ENCODE measurements at regions not wholly inside any gene's neighbourhood (a gene's known extent, or its start where the extent isn't known, plus 50 kb on each side); places are given as distances from the start of the nearest gene placed in this dataset.

DNA sequence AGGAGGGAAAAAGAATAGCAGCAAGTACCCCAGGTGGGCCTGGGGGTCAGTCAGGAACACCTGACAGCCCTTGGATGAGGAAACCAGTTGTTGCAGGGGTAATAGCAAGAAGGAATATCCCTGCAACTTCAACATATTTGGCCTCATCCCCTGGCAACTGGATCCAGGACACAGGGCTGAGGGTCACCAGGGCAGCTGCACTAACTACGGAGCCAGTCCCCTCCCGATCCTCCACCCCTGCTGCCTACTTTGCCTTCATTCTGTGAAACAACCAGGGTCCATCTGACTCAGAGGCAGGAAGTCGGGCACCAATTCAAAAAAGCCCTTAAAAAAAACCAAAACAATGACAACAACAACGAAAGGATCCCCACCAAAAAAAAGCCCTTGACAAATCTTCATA is 52.9 kb downstream of the FRMPD3 start:
- Histone ChIP-seq H3K27ac (ENCODE audit: low read depth, low read length) (no peak overlapping the region), H3K27me3 (ENCODE audit: control insufficient read depth, insufficient read depth, low read length) (peaks cover 50% of the 10 kb centered on the region), H3K9me3 (ENCODE audit: control insufficient read depth, insufficient read depth, low read length) (no peaks in the 10 kb centered on the region), H3K9ac (ENCODE audit: low read depth, low read length) (no peak overlapping the region), H3K4me1 (ENCODE audit: control insufficient read depth, insufficient read depth, low read length) (peaks cover 12% of the 10 kb centered on the region), H3K36me3 (ENCODE audit: control insufficient read depth, insufficient read depth, low read length) (no peaks in the 10 kb centered on the region), H3K4me3 (ENCODE audit: low read depth, low read length) (no peak overlapping the region)

DNA sequence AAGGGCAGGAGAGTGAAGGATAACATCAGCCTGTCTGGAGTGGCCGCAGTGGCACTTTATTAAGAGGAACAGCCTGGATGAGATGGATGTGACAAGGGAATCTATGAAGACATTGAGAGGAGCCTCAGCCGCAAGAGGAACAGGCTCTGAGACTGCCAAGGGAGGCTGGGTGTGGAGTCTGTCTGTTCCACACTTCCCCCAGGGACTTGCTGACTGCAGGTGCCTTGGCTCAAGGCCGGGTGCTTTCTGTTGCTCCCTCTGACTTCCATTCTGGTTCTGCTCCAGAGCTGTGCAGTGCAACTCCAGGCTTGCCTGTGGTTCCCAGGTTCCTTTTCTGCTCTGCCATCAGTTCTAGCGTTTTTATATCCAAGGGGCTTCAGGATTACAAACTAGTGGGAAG is 54.6 kb downstream of the FRMPD3 start:
- no peak overlapping the region for H3K4me3 ChIP-seq (ENCODE audit: low read depth, low read length)
- H3K36me3 ChIP-seq (ENCODE audit: control insufficient read depth, insufficient read depth, low read length): no peaks in the 10 kb centered on the region
- peaks cover 56% of the 10 kb centered on the region for H3K27me3 ChIP-seq (ENCODE audit: control insufficient read depth, insufficient read depth, low read length)
- peaks cover 12% of the 10 kb centered on the region for H3K4me1 ChIP-seq (ENCODE audit: control insufficient read depth, insufficient read depth, low read length)
- H3K27ac ChIP-seq (ENCODE audit: low read depth, low read length): no peak overlapping the region
- no peak overlapping the region for H3K9ac ChIP-seq (ENCODE audit: low read depth, low read length)
- no peaks in the 10 kb centered on the region for H3K9me3 ChIP-seq (ENCODE audit: control insufficient read depth, insufficient read depth, low read length)

DNA sequence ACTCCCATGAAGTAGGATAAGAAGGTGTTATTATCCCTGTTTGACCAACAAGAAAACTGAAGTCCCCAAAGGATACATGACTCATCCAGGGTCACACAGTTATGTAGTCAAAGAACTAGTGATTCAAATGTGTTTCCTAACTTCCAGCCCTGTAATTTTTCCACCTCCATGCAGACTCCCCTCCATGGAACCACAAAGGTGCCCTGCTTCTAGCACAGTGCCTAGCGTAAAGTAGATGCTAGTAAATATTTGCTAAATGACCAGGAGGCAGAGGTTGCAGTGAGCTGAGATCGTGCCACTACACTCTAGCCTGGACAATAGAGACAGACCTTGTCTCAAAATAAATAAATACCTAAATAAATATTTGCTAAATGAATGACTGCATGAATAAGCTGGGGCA is 55.8 kb downstream of the FRMPD3 start:
- no peak overlapping the region for H3K9ac ChIP-seq (ENCODE audit: low read depth, low read length)
- H3K36me3 ChIP-seq (ENCODE audit: control insufficient read depth, insufficient read depth, low read length): no peaks in the 10 kb centered on the region
- H3K4me1 ChIP-seq (ENCODE audit: control insufficient read depth, insufficient read depth, low read length): peaks cover 12% of the 10 kb centered on the region
- H3K27ac ChIP-seq (ENCODE audit: low read depth, low read length): no peak overlapping the region
- no peak overlapping the region for H3K4me3 ChIP-seq (ENCODE audit: low read depth, low read length)
- H3K9me3 ChIP-seq (ENCODE audit: control insufficient read depth, insufficient read depth, low read length): no peaks in the 10 kb centered on the region
- H3K27me3 ChIP-seq (ENCODE audit: control insufficient read depth, insufficient read depth, low read length): peaks cover 61% of the 10 kb centered on the region

DNA sequence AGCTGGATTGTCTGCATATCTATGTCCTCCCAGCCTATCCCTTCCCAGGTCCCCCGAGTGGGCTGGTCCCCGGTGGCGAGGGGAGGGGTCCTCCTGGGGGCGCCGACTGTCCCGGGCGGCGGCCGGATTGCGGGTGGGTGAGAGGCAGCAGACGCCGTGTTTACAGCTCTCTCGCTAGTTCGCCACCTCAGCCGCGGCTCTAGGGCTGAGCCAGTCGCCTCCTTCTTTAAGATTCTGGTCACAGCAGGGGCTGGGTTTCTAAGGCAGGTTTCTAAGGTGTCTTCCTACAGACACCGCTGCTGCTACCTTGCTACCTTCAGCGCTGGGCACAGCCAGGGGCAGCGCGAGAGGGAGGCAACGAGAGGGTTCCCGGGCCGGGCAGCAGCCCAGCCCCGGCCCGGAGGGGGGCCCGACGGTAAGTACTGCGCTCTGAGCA is 57.2 kb downstream of the FRMPD3 start:
- Histone ChIP-seq H3K4me1 (ENCODE audit: control insufficient read depth, insufficient read depth, low read length) (peaks cover 11% of the 10 kb centered on the region), H3K27me3 (ENCODE audit: control insufficient read depth, insufficient read depth, low read length) (peaks cover 61% of the 10 kb centered on the region), H3K9ac (ENCODE audit: low read depth, low read length) (no peak overlapping the region)

DNA sequence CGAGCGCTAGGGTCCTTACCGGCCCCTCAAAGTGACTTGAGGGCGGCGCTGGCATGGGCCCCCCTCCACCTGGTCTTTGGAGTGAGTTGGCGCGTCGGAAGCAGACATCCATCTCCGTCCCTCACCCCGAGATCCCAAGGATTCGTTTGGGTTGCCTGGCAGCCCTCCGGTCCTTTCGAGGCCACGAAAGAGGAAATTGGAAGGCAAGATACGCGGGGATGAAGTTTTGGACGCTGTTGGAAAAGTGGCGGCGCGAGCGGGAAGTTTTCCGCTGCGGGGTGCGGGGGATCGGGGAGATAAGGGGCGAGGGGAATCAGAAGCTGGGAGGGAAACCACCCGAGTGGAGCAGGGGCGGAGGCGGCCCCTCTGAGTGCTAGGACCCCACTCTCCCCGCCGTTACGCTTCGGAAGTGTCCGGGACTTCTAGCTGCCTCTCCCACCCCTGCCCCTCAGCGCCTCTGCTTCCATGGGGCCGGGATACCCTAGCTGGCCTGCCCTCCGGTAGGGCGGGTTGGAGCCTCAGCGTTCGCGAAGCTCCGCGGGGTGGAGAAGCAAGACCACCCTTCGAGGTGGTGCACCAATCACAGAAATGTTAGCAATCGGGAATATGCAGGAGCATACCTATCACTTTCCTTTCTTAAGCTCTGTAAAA is 57.8 kb downstream of the FRMPD3 start:
- peaks cover 5% of the 10 kb centered on the region for H3K4me1 ChIP-seq (ENCODE audit: control insufficient read depth, insufficient read depth, low read length)
- H3K9me3 ChIP-seq (ENCODE audit: control insufficient read depth, insufficient read depth, low read length): no peaks in the 10 kb centered on the region
- H3K4me3 ChIP-seq (ENCODE audit: low read depth, low read length): peak overlapping the region; percentile 43
- H3K27me3 ChIP-seq (ENCODE audit: control insufficient read depth, insufficient read depth, low read length): peaks cover 61% of the 10 kb centered on the region
- H3K36me3 ChIP-seq (ENCODE audit: control insufficient read depth, insufficient read depth, low read length): no peaks in the 10 kb centered on the region
- no peak overlapping the region for H3K27ac ChIP-seq (ENCODE audit: low read depth, low read length)
- no peak overlapping the region for H3K9ac ChIP-seq (ENCODE audit: low read depth, low read length)

More for the DNA sequence above, 57.2 kb downstream of the FRMPD3 start:
- no peak overlapping the region for H3K27ac ChIP-seq (ENCODE audit: low read depth, low read length)
- H3K4me3 ChIP-seq (ENCODE audit: low read depth, low read length): peak overlapping the region; percentile 43; the same call in 1 of the 2 replicates
- H3K36me3 ChIP-seq (ENCODE audit: control insufficient read depth, insufficient read depth, low read length): no peaks in the 10 kb centered on the region
- H3K9me3 ChIP-seq (ENCODE audit: control insufficient read depth, insufficient read depth, low read length): no peaks in the 10 kb centered on the region

DNA sequence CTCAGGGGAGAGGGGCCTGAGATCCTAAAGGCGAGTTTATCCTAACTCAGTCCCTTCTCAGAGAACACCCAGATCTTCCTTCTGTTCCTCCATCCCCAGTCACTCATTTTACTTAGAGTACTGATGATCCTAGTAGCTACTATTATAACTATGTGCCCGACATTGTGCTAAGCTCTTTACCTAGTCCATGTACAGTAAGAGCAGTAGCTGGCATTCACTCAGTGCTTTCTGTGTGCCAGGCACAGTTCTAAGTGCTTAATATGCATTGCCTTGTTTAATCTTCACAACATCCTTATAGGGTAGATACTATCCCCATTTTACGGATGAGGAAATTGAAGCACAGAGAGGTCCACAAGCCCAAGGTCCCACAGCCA is 58.3 kb downstream of the FRMPD3 start:
- peaks cover 61% of the 10 kb centered on the region for H3K27me3 ChIP-seq (ENCODE audit: control insufficient read depth, insufficient read depth, low read length)
- H3K4me3 ChIP-seq (ENCODE audit: low read depth, low read length): peak overlapping the region; percentile 43
- no peaks in the 10 kb centered on the region; the same call in 1 of the 2 replicates for H3K4me1 ChIP-seq (ENCODE audit: control insufficient read depth, insufficient read depth, low read length)
- H3K36me3 ChIP-seq (ENCODE audit: control insufficient read depth, insufficient read depth, low read length): no peaks in the 10 kb centered on the region
- H3K9ac ChIP-seq (ENCODE audit: low read depth, low read length): no peak overlapping the region
- H3K9me3 ChIP-seq (ENCODE audit: control insufficient read depth, insufficient read depth, low read length): no peaks in the 10 kb centered on the region
- H3K27ac ChIP-seq (ENCODE audit: low read depth, low read length): no peak overlapping the region

DNA sequence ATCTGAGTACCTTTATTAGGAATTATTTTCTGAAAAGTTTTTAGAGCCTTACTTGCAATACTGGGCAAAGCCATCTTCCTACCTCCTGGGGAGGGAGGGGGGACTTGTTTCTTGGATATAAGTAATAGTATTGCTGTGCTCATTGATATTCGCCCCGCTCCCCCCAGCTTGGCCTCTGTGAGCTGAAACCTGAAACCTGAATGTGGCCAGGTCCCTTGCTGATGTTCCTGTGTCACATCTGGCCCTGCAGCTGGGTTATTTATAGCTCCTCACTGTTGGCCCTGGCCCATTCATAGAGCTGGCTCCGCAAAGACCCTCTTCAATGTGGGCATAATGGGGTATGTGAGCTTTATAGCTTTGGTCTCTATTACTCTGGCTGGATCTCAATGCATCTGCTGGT is 59.5 kb downstream of the FRMPD3 start:
- Histone ChIP-seq H3K36me3 (ENCODE audit: control insufficient read depth, insufficient read depth, low read length) (no peaks in the 10 kb centered on the region), H3K27ac (ENCODE audit: low read depth, low read length) (no peak overlapping the region), H3K9ac (ENCODE audit: low read depth, low read length) (no peak overlapping the region), H3K9me3 (ENCODE audit: control insufficient read depth, insufficient read depth, low read length) (no peaks in the 10 kb centered on the region), H3K4me1 (ENCODE audit: control insufficient read depth, insufficient read depth, low read length) (no peaks in the 10 kb centered on the region), H3K27me3 (ENCODE audit: control insufficient read depth, insufficient read depth, low read length) (peaks cover 56% of the 10 kb centered on the region), H3K4me3 (ENCODE audit: low read depth, low read length) (no peak overlapping the region)

DNA sequence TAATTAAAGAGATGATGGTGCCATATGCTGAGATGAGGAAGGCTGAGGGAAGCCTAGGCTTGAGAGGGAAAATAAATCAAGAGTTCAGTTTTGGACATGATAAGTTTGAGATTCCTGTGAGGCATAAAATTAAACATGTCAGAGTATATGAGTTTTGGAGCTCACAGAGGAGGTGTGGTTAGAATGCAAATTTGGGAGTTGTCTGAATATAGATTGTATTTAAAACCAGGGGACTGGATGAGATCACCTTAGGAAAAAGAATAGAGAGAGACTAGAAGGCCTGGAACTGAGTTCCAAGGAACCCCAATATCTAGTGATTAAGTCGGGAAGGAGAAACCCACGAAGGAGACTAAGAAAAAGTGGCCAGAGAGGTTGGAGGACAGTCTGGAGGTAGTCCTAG is 65.5 kb downstream of the FRMPD3 start:
- no peaks in the 10 kb centered on the region for H3K36me3 ChIP-seq (ENCODE audit: control insufficient read depth, insufficient read depth, low read length)
- no peaks in the 10 kb centered on the region for H3K9me3 ChIP-seq (ENCODE audit: control insufficient read depth, insufficient read depth, low read length)
- H3K27ac ChIP-seq (ENCODE audit: low read depth, low read length): no peak overlapping the region
- no peak overlapping the region for H3K9ac ChIP-seq (ENCODE audit: low read depth, low read length)
- peaks cover 6% of the 10 kb centered on the region; the same call in 1 of the 2 replicates for H3K27me3 ChIP-seq (ENCODE audit: control insufficient read depth, insufficient read depth, low read length)
- H3K4me3 ChIP-seq (ENCODE audit: low read depth, low read length): no peak overlapping the region
- H3K4me1 ChIP-seq (ENCODE audit: control insufficient read depth, insufficient read depth, low read length): no peaks in the 10 kb centered on the region

DNA sequence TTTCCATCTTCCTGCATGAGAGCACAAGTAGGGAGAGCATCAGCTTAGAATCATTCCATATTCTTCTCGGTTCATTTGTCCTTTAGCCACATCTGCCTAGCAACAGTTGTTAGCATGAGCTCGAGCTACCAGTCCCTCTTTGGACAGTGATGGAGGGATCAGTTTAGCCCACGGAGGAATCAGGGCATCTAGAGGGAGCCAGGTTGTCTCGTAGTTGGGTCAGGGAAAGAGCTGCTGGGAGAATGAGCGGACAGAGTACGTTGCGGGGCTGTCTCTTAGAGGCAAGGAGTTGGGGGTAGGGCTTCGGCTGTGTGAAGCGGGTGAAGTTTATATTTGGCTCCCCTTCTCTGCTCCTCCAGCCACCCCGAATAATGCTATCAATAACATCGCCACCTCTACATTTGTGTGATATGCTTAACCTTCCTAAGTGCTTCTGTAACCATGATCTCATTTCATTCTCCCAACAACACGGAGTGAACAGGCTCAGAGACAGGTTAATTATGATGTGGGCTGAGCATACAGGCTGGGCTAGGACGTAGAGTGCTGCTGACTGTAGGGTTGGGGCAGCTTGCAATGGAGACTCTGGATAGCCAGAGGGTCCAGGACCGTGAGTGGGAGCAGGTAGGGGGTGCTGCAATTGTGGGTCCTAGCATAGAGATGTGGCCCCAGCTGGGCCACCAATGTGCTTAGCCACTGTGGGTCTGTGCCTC is 72.6 kb downstream of the FRMPD3 start:
- peaks cover 10% of the 10 kb centered on the region; the same call in 1 of the 2 replicates for H3K27me3 ChIP-seq (ENCODE audit: control insufficient read depth, insufficient read depth, low read length)
- H3K4me1 ChIP-seq (ENCODE audit: control insufficient read depth, insufficient read depth, low read length): peaks cover 10% of the 10 kb centered on the region
- H3K4me3 ChIP-seq (ENCODE audit: low read depth, low read length): no peak overlapping the region
- no peaks in the 10 kb centered on the region for H3K36me3 ChIP-seq (ENCODE audit: control insufficient read depth, insufficient read depth, low read length)
- no peaks in the 10 kb centered on the region for H3K9me3 ChIP-seq (ENCODE audit: control insufficient read depth, insufficient read depth, low read length)
- H3K9ac ChIP-seq (ENCODE audit: low read depth, low read length): no peak overlapping the region
- H3K27ac ChIP-seq (ENCODE audit: low read depth, low read length): no peak overlapping the region

DNA sequence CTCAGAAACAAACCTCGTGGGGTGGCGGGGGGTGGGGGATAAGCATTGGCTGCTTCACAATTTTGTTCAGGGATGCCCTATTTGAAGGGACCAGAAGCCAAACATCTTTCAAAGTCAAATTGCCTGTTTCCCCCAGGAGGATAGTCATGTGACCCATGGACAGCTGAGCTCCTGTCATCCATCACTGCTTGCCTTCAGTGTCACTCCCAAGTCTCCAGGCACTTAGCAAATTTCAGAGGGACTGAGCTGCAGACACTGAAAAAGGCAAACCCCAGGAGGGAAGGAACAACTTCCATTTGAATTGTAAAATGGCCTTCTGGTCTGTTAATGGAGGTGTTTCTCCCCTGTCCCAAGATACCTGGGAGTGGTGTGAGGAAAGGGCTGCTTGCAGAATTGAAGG is 73.4 kb downstream of the FRMPD3 start:
- no peaks in the 10 kb centered on the region for H3K9me3 ChIP-seq (ENCODE audit: control insufficient read depth, insufficient read depth, low read length)
- H3K9ac ChIP-seq (ENCODE audit: low read depth, low read length): no peak overlapping the region
- H3K27ac ChIP-seq (ENCODE audit: low read depth, low read length): no peak overlapping the region
- no peaks in the 10 kb centered on the region for H3K36me3 ChIP-seq (ENCODE audit: control insufficient read depth, insufficient read depth, low read length)
- no peak overlapping the region for H3K4me3 ChIP-seq (ENCODE audit: low read depth, low read length)
- peaks cover 15% of the 10 kb centered on the region; the same call in 1 of the 2 replicates for H3K27me3 ChIP-seq (ENCODE audit: control insufficient read depth, insufficient read depth, low read length)
- peaks cover 10% of the 10 kb centered on the region for H3K4me1 ChIP-seq (ENCODE audit: control insufficient read depth, insufficient read depth, low read length)

DNA sequence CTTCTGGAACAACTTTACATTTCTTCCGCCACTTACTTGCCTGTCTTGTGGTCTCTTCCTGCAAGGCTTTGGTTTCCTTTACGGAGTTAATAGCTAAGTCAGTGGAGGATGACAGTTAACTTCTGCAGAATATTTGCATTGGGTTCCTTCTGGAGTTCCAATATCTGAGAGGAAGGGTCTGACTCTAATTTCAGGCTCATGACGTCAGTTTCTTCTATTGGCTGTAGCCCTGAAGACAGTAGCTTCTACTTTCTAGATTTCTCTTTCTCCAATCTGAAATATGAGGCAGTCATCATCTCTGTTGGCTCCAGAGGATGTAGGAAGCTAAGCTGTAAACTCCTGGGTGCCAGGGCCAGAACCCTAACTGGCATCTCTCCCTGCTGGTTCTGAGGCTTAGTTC is 76.7 kb downstream of the FRMPD3 start:
- peaks cover 10% of the 10 kb centered on the region for H3K4me1 ChIP-seq (ENCODE audit: control insufficient read depth, insufficient read depth, low read length)
- no peak overlapping the region for H3K4me3 ChIP-seq (ENCODE audit: low read depth, low read length)
- H3K9ac ChIP-seq (ENCODE audit: low read depth, low read length): no peak overlapping the region
- no peaks in the 10 kb centered on the region for H3K9me3 ChIP-seq (ENCODE audit: control insufficient read depth, insufficient read depth, low read length)
- H3K36me3 ChIP-seq (ENCODE audit: control insufficient read depth, insufficient read depth, low read length): no peaks in the 10 kb centered on the region
- no peak overlapping the region for H3K27ac ChIP-seq (ENCODE audit: low read depth, low read length)
- peaks cover 18% of the 10 kb centered on the region for H3K27me3 ChIP-seq (ENCODE audit: control insufficient read depth, insufficient read depth, low read length)

All from HUES48 (cell line).